Chondrocyte (in vitro differentiated cells): ENCODE measurements at regions not wholly inside any gene's neighbourhood (a gene's known extent, or its start where the extent isn't known, plus 50 kb on each side); places are given as distances from the start of the nearest gene placed in this dataset.

Experiments
- DNase-seq: peaks from one replicate; pipeline ENCODE4 v3.0.0; 2021; ENCODE audit warnings: mixed read lengths, low spot score
- H3K27ac Mint-ChIP-seq: one replicate; pipeline ENCODE4 v1.8.0; 2021; ENCODE audit warnings: mild to moderate bottlenecking, moderate library complexity, mixed read lengths; ENCODE audit not compliant: unreplicated experiment
- H3K27me3 Mint-ChIP-seq: 2 replicates; pipeline ENCODE4 v1.8.0; 2021; ENCODE audit warnings: low read depth, mixed read lengths
- H3K36me3 Mint-ChIP-seq: 2 replicates; pipeline ENCODE4 v1.8.0; 2021; ENCODE audit warnings: low read depth, mixed read lengths
- H3K4me1 Mint-ChIP-seq: 2 replicates; pipeline ENCODE4 v1.8.0; 2021; ENCODE audit warnings: low read depth, mild to moderate bottlenecking, mixed read lengths
- H3K4me3 Mint-ChIP-seq: one replicate; pipeline ENCODE4 v1.8.0; 2021; ENCODE audit warnings: mild to moderate bottlenecking, moderate library complexity, mixed read lengths; ENCODE audit not compliant: unreplicated experiment
- H3K9me3 Mint-ChIP-seq: 2 replicates; pipeline ENCODE4 v1.8.0; 2021; ENCODE audit warnings: low read depth, mixed read lengths
- CTCF ChIP-seq: fragments of 200-600 bp; sonication (generic); IDR thresholded peaks from 2 replicates; pipeline ENCODE4 v1.5.0; 2021; ENCODE audit warnings: antibody characterized with exemption, mild to moderate bottlenecking, moderate library complexity

GRCh38 chr11:11122749-11123148 lies 230.3 kb downstream of the CSNK2A3 start:
- TF ChIP-seq CTCF: no peak
- peaks cover 9% of the 10 kb centered on the region for H3K4me1 Mint-ChIP-seq
- no peaks in the 10 kb centered on the region for H3K27me3 Mint-ChIP-seq
- DNase-seq: no peak
- H3K4me3 Mint-ChIP-seq: no peak overlapping the region
- H3K36me3 Mint-ChIP-seq: no peaks in the 10 kb centered on the region
- H3K9me3 Mint-ChIP-seq: no peaks in the 10 kb centered on the region
- H3K27ac Mint-ChIP-seq: no peak overlapping the region

- no peak for DNase-seq
Observed at GRCh38 chr11:11119917-11120316, 233.1 kb downstream of the CSNK2A3 start.

GRCh38 chr11:11117730-11118129 lies 235.3 kb downstream of the CSNK2A3 start:
- peaks cover 12% of the 10 kb centered on the region for H3K9me3 Mint-ChIP-seq
- TF ChIP-seq CTCF: no peak
- H3K4me1 Mint-ChIP-seq: peaks cover 9% of the 10 kb centered on the region
- DNase-seq: no peak
- peaks cover 6% of the 10 kb centered on the region for H3K36me3 Mint-ChIP-seq
- H3K27ac Mint-ChIP-seq: no peak overlapping the region
- H3K4me3 Mint-ChIP-seq: no peak overlapping the region
- peaks cover 5% of the 10 kb centered on the region for H3K27me3 Mint-ChIP-seq

More at GRCh38 chr11:11119917-11120316, 233.1 kb downstream of the CSNK2A3 start:
- peaks cover 6% of the 10 kb centered on the region for H3K36me3 Mint-ChIP-seq
- no peak overlapping the region for H3K27ac Mint-ChIP-seq
- H3K27me3 Mint-ChIP-seq: peaks cover 5% of the 10 kb centered on the region
- peaks cover 3% of the 10 kb centered on the region for H3K9me3 Mint-ChIP-seq
- no peak for TF ChIP-seq CTCF
- H3K4me1 Mint-ChIP-seq: peaks cover 9% of the 10 kb centered on the region
- no peak overlapping the region for H3K4me3 Mint-ChIP-seq

- DNase-seq: no peak
- TF ChIP-seq CTCF: no peak
- H3K4me3 Mint-ChIP-seq: no peak overlapping the region
- H3K36me3 Mint-ChIP-seq: peaks cover 6% of the 10 kb centered on the region
- peaks cover 11% of the 10 kb centered on the region for H3K27me3 Mint-ChIP-seq
- peaks cover 12% of the 10 kb centered on the region for H3K9me3 Mint-ChIP-seq
- H3K4me1 Mint-ChIP-seq: no peaks in the 10 kb centered on the region
- H3K27ac Mint-ChIP-seq: no peak overlapping the region
Observed at GRCh38 chr11:11115475-11115874, 237.6 kb downstream of the CSNK2A3 start.

GRCh38 chr11:11113626-11114025 lies 239.4 kb downstream of the CSNK2A3 start:
- Mint-ChIP-seq H3K4me1 (no peaks in the 10 kb centered on the region), H3K36me3 (peaks cover 6% of the 10 kb centered on the region), H3K27ac (no peak overlapping the region), H3K9me3 (peaks cover 12% of the 10 kb centered on the region), H3K27me3 (peaks cover 12% of the 10 kb centered on the region), H3K4me3 (no peak overlapping the region)
- no peak for DNase-seq
- TF ChIP-seq CTCF: no peak
